IPS-15b (cell line): ENCODE measurements at regions not wholly inside any gene's neighbourhood (a gene's known extent, or its start where the extent isn't known, plus 50 kb on each side); places are given as distances from the start of the nearest gene placed in this dataset.

Source experiments
- H3K27me3 ChIP-seq: one replicate; pipeline ENCODE4 v1.6.1; 2013; ENCODE audit warnings: low read length; ENCODE audit not compliant: control insufficient read depth, insufficient read depth
- H3K36me3 ChIP-seq: one replicate; pipeline ENCODE4 v1.6.1; 2013; ENCODE audit warnings: low read length; ENCODE audit not compliant: control insufficient read depth, insufficient read depth
- H3K4me1 ChIP-seq: one replicate; pipeline ENCODE4 v1.6.1; 2013; ENCODE audit warnings: mild to moderate bottlenecking, low read length; ENCODE audit not compliant: control insufficient read depth, insufficient read depth
- H3K4me3 ChIP-seq: one replicate; pipeline ENCODE4 v1.5.1; 2013; ENCODE audit warnings: low read depth, low read length
- H3K9ac ChIP-seq: one replicate; pipeline ENCODE4 v1.6.1; 2013; ENCODE audit warnings: low read depth, mild to moderate bottlenecking, low read length
- H3K9me3 ChIP-seq: one replicate; pipeline ENCODE4 v1.6.1; 2013; ENCODE audit warnings: mild to moderate bottlenecking, low read length; ENCODE audit not compliant: control insufficient read depth, insufficient read depth

- Histone ChIP-seq H3K27me3 (no peaks in the 10 kb centered on the region), H3K4me3 (no peak overlapping the region), H3K4me1 (no peaks in the 10 kb centered on the region), H3K9ac (no peak overlapping the region), H3K36me3 (no peaks in the 10 kb centered on the region), H3K9me3 (no peaks in the 10 kb centered on the region)
Measured at GRCh38 chr3:109728861-109729494, 391.6 kb upstream of the DPPA4 start.

GRCh38 chr3:109731639-109732473 is 394.5 kb upstream of the DPPA4 start:
- Histone ChIP-seq H3K9ac (no peak overlapping the region), H3K27me3 (no peaks in the 10 kb centered on the region), H3K9me3 (peaks cover under 1% of the 10 kb centered on the region), H3K4me3 (no peak overlapping the region), H3K36me3 (no peaks in the 10 kb centered on the region), H3K4me1 (no peaks in the 10 kb centered on the region)

- H3K36me3 ChIP-seq = no peaks in the 10 kb centered on the region
- H3K27me3 ChIP-seq = no peaks in the 10 kb centered on the region
- H3K9ac ChIP-seq = no peak overlapping the region
- H3K4me1 ChIP-seq = no peaks in the 10 kb centered on the region
- no peaks in the 10 kb centered on the region for H3K9me3 ChIP-seq
- no peak overlapping the region for H3K4me3 ChIP-seq
Measured at GRCh38 chr3:109743981-109744380, 406.6 kb upstream of the DPPA4 start.

- H3K36me3 ChIP-seq = no peaks in the 10 kb centered on the region
- H3K4me3 ChIP-seq = no peak overlapping the region
- H3K9me3 ChIP-seq = no peaks in the 10 kb centered on the region
- H3K27me3 ChIP-seq = no peaks in the 10 kb centered on the region
- no peaks in the 10 kb centered on the region for H3K4me1 ChIP-seq
- H3K9ac ChIP-seq = no peak overlapping the region
Measured at GRCh38 chr3:109772520-109772919, 435.2 kb upstream of the DPPA4 start.

GRCh38 chr3:109774108-109774507 is 436.8 kb upstream of the DPPA4 start:
- Histone ChIP-seq H3K9ac (no peak overlapping the region), H3K4me3 (no peak overlapping the region), H3K9me3 (no peaks in the 10 kb centered on the region), H3K27me3 (no peaks in the 10 kb centered on the region), H3K36me3 (no peaks in the 10 kb centered on the region), H3K4me1 (no peaks in the 10 kb centered on the region)

- no peaks in the 10 kb centered on the region for H3K9me3 ChIP-seq
- H3K27me3 ChIP-seq = no peaks in the 10 kb centered on the region
- no peak overlapping the region for H3K9ac ChIP-seq
- no peak overlapping the region for H3K4me3 ChIP-seq
- no peaks in the 10 kb centered on the region for H3K4me1 ChIP-seq
- H3K36me3 ChIP-seq = no peaks in the 10 kb centered on the region
Measured at GRCh38 chr3:109784285-109784684, 446.9 kb upstream of the DPPA4 start.

GRCh38 chr3:109784852-109785631 is 447.7 kb upstream of the DPPA4 start:
- Histone ChIP-seq H3K4me3 (no peak overlapping the region), H3K9ac (no peak overlapping the region)

GRCh38 chr3:109803274-109803673 is 465.9 kb upstream of the DPPA4 start:
- no peak overlapping the region for H3K9ac ChIP-seq
- H3K36me3 ChIP-seq = no peaks in the 10 kb centered on the region
- no peak overlapping the region for H3K4me3 ChIP-seq
- H3K27me3 ChIP-seq = no peaks in the 10 kb centered on the region
- H3K4me1 ChIP-seq = no peaks in the 10 kb centered on the region
- no peaks in the 10 kb centered on the region for H3K9me3 ChIP-seq

More at GRCh38 chr3:109784852-109785631, 447.7 kb upstream of the DPPA4 start:
- Histone ChIP-seq H3K4me1 (no peaks in the 10 kb centered on the region), H3K27me3 (no peaks in the 10 kb centered on the region), H3K9me3 (no peaks in the 10 kb centered on the region), H3K36me3 (no peaks in the 10 kb centered on the region)

- Histone ChIP-seq H3K4me1 (no peaks in the 10 kb centered on the region), H3K9ac (no peak overlapping the region), H3K27me3 (no peaks in the 10 kb centered on the region), H3K9me3 (no peaks in the 10 kb centered on the region), H3K4me3 (no peak overlapping the region), H3K36me3 (no peaks in the 10 kb centered on the region)
Measured at GRCh38 chr3:109804697-109805096, 467.4 kb upstream of the DPPA4 start.

GRCh38 chr3:109806929-109807328 is 469.6 kb upstream of the DPPA4 start:
- Histone ChIP-seq H3K27me3 (no peaks in the 10 kb centered on the region), H3K4me1 (no peaks in the 10 kb centered on the region), H3K36me3 (no peaks in the 10 kb centered on the region), H3K9me3 (no peaks in the 10 kb centered on the region), H3K9ac (no peak overlapping the region), H3K4me3 (no peak overlapping the region)

GRCh38 chr3:109809513-109809912 is 472.2 kb upstream of the DPPA4 start:
- no peaks in the 10 kb centered on the region for H3K9me3 ChIP-seq
- H3K4me1 ChIP-seq = no peaks in the 10 kb centered on the region
- H3K9ac ChIP-seq = no peak overlapping the region
- no peaks in the 10 kb centered on the region for H3K36me3 ChIP-seq
- no peaks in the 10 kb centered on the region for H3K27me3 ChIP-seq
- H3K4me3 ChIP-seq = no peak overlapping the region
